ENCODE measurements at regions not wholly inside any gene's neighbourhood (a gene's known extent, or its start where the extent isn't known, plus 50 kb on each side); places are given as distances from the start of the nearest gene placed in this dataset.

- Mint-ChIP-seq H3K27me3 (ENCODE audit: low read depth, poor library complexity) (peaks cover 14% of the 10 kb centered on the region), H3K36me3 (ENCODE audit: low read depth) (no peaks in the 10 kb centered on the region), H3K4me1 (peaks cover 88% of the 10 kb centered on the region), H3K4me3 (no peak overlapping the region), H3K9me3 (no peaks in the 10 kb centered on the region), H3K27ac (no peak overlapping the region)
- DNase-seq = no peak
- TF ChIP-seq, protein P1, sequence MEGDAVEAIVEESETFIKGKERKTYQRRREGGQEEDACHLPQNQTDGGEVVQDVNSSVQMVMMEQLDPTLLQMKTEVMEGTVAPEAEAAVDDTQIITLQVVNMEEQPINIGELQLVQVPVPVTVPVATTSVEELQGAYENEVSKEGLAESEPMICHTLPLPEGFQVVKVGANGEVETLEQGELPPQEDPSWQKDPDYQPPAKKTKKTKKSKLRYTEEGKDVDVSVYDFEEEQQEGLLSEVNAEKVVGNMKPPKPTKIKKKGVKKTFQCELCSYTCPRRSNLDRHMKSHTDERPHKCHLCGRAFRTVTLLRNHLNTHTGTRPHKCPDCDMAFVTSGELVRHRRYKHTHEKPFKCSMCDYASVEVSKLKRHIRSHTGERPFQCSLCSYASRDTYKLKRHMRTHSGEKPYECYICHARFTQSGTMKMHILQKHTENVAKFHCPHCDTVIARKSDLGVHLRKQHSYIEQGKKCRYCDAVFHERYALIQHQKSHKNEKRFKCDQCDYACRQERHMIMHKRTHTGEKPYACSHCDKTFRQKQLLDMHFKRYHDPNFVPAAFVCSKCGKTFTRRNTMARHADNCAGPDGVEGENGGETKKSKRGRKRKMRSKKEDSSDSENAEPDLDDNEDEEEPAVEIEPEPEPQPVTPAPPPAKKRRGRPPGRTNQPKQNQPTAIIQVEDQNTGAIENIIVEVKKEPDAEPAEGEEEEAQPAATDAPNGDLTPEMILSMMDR (IDR thresholded peaks at IDR 0.05) = no peak
Measured at GRCh38 chr14:100671906-100672305, 54.8 kb upstream of the DLK1 start.

- Mint-ChIP-seq H3K27me3 (ENCODE audit: low read depth, poor library complexity) (peaks cover 14% of the 10 kb centered on the region), H3K36me3 (ENCODE audit: low read depth) (no peaks in the 10 kb centered on the region), H3K4me1 (peaks cover 92% of the 10 kb centered on the region), H3K9me3 (no peaks in the 10 kb centered on the region), H3K4me3 (peak overlapping the region; percentile 64), H3K27ac (no peak overlapping the region)
- no peak for DNase-seq
- TF ChIP-seq, protein P1 (IDR thresholded peaks at IDR 0.05) = no peak
Measured at GRCh38 chr14:100673085-100673806, 53.4 kb upstream of the DLK1 start.

DNA sequence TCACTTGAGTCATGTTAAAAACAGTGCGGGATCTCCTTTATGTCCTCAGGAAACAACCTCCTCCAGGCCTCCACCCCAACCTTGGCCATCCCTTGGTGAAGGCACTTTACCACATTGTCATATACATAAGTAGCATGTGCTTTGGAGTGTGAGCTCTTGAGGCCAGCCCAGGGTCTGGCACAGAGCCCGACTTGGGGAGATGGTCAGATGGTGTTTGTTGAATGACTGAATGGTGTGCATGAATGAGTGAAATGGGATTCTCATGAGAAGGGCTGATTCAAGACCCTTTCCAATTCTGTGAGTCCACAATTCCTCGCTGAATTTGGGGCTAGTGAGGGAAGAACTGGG is 52.9 kb upstream of the DLK1 start:
- peaks cover 87% of the 10 kb centered on the region for H3K4me1 Mint-ChIP-seq
- TF ChIP-seq, protein P1 (IDR thresholded peaks at IDR 0.05) = no peak
- peak overlapping the region; percentile 64 for H3K4me3 Mint-ChIP-seq
- DNase-seq = no peak
- peaks cover 14% of the 10 kb centered on the region for H3K27me3 Mint-ChIP-seq (ENCODE audit: low read depth, poor library complexity)
- H3K9me3 Mint-ChIP-seq = no peaks in the 10 kb centered on the region
- no peak overlapping the region for H3K27ac Mint-ChIP-seq
- H3K36me3 Mint-ChIP-seq (ENCODE audit: low read depth) = no peaks in the 10 kb centered on the region

GRCh38 chr14:100674428-100674827 is 52.3 kb upstream of the DLK1 start:
- Mint-ChIP-seq H3K4me3 (peak overlapping the region; percentile 41), H3K27ac (no peak overlapping the region), H3K36me3 (ENCODE audit: low read depth) (no peaks in the 10 kb centered on the region), H3K27me3 (ENCODE audit: low read depth, poor library complexity) (peaks cover 14% of the 10 kb centered on the region), H3K9me3 (no peaks in the 10 kb centered on the region), H3K4me1 (peaks cover 85% of the 10 kb centered on the region)
- DNase-seq = no peak
- TF ChIP-seq, protein P1 (IDR thresholded peaks at IDR 0.05) = no peak

GRCh38 chr14:100674897-100675619 is 51.6 kb upstream of the DLK1 start:
- Mint-ChIP-seq H3K36me3 (ENCODE audit: low read depth) (no peaks in the 10 kb centered on the region), H3K4me1 (peaks cover 85% of the 10 kb centered on the region), H3K9me3 (no peaks in the 10 kb centered on the region), H3K27ac (peak overlapping the region; percentile 16), H3K4me3 (peak overlapping the region; percentile 41), H3K27me3 (ENCODE audit: low read depth, poor library complexity) (peaks cover 14% of the 10 kb centered on the region)
- no peak for DNase-seq
- TF ChIP-seq, protein P1 (IDR thresholded peaks at IDR 0.05) = no peak
